Gastroesophageal sphincter (tissue), 2 donors: ENCODE measurements at regions not wholly inside any gene's neighbourhood (a gene's known extent, or its start where the extent isn't known, plus 50 kb on each side); places are given as distances from the start of the nearest gene placed in this dataset.

Experiments used
- EP300 ChIP-seq: sonication (generic); formaldehyde crosslinking; IDR thresholded peaks from one replicate; pipeline ENCODE4 v1.6.1; 2017; ENCODE audit warnings: antibody characterized with exemption, mild to moderate bottlenecking
- POLR2A ChIP-seq, 2 donors: fragments of 450-650 bp; IDR thresholded peaks; one replicate each; pipeline ENCODE4 v1.6.1; 2017; ENCODE audit warnings: antibody characterized with exemption in 2 of 2, mild to moderate bottlenecking in 2 of 2, moderate library complexity in 1 of 2

DNA sequence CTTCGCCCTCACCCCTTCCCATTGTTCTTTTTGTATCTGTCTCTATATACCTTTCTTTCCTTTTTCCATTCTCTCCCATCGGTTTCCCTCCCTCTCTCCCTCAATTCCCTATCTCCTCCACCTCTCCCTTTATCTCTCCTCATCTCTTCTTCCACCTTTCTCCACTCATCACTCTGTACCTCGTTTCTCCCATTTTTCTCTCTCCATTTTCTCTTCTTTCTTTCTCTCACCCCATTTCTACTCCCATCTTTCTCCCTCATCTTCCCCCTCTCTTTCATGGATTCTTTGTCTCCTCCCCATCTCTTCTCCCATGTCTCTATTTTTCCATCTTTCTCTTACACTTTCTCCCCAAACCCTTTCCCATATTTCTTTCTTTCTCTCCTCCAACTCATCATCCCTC, 385.9 kb upstream of the CLINT1 start:
- TF ChIP-seq POLR2A (IDR thresholded peaks at IDR 0.05): no peak
- no peak for TF ChIP-seq EP300
